NCI-H2081 treated with DMSO at 0.1 percent for 48 hours (cell line): ENCODE measurements at regions not wholly inside any gene's neighbourhood (a gene's known extent, or its start where the extent isn't known, plus 50 kb on each side); places are given as distances from the start of the nearest gene placed in this dataset.

Source experiments
- DNase-seq: peaks from one replicate; lab custom pipeline; 2025; lab: John Stamatoyannopoulos, UW

DNA sequence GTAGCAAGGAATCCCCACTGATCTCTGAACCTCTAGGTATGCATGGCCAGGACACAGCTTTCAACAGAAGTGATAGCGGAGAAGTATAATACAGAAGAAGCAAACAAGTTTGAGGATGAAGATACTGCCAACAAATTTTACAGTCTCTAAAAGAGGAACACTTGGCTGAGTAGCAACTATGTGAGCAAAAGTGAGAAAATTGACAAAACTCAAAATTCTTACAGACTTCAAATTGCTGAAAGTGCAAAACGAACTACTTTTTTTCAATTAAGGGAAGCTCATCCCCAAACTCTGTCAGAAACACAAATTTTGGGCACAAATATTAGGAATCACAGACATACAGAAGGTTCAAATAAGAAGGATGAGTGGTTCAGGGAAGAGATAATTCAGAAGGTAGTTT, 1324.6 kb downstream of the LRFN5 start:
- DNase-seq: no peak

DNA sequence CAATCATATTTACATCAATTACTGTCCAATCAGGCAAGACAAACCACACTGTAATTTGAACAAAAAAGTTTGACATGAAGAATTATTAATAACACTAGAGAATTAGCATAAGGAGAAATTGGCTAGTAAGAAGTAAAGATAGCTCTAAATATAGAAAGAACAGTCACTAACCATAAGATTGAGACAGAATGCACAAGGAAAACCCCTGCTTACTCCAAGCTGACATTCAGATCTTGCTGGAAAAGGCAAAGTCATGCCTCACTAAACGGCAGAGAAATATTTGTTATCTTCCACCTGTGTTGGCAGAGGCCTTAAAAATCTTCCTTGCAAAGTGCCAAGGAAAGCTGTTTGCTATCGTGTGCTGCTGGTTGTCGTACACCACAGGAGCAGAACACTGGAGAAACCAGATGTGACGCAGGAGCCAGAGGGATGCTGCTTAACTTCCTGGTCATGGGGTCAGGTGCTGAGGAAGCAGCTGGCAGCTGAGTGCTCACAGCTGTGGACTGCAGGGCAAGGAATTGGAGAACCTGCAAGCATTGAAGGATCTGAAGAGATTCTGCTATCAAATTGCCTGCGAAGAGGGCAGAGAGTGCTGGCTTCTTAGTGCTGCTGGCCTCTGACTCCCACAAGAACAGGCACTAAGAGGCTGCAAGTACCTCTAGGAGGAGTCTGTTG, 1323.3 kb downstream of the LRFN5 start:
- no peak for DNase-seq

DNA sequence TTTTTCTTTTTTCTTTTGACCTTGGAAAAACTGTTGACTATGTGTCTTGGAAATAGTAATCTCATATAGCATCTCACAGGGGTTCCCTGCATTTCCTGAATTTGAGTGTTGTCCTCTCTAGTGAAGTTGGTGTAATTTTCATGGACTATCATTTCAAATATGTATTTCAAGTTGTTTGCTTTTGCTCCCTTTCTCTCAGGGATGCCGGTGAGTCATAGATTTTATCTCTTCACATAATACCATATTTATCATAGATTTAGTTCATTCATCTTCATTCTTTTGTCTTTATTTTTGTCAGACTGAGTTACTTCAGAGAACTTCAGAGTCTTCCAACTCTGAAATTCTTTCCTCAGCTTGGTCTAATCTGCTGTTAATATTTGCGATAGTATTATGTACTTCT, 1320.6 kb downstream of the LRFN5 start:
- DNase-seq: no peak

DNA sequence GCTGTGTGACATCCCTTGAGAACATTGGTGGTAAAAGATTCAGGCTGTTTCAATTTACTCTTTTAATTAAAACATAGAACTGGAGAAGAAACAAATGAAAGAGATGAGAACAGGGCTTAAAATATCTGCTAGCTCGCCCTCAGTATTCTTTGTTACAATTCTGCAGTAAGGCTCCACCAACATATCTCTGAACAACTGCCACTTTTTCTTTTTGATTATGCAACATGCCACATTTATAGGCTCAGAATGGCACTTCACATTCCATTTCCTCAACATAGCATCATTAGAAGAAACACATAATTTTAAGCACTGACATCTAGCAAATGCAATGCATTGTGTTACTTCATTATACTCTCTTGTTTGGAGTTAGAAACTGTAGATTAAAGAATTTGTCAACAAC, 1315.2 kb downstream of the LRFN5 start:
- DNase-seq: no peak

DNA sequence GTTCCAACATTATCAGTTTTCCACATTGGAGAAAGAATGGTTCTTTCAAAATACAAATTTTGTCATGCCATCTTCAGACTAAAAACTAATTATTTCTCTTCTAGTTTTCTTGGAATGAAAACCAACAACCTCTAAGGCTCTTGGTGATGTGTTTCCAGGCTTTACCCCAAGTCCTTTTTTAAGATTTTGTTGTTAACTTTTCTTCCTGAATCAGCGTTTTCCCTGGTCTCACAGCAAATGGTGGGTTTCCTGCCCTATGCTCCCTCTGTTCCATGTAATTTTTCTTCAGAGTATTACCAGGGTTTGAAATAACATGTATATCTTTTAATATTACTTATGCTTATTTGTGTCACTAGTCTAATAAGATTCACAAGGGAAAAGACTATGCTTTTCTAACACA, 1311.9 kb downstream of the LRFN5 start:
- DNase-seq: no peak

DNA sequence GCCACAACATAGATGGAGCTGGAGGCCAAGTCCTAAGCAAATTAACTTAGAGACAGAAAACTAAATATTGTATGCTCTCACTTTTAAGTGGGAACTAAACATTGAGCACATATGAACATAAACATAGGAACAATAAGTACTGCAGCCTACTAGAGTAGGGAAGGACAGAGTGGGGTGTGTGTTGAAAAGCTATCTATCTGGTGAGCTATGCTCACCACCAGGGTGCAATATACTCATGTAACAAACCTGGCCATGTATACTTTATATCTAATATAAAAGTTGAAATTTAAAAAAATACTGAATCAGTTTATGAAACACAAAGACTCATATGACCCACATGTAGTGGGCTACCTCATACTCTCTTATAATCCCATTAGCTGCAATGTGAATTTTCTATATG, 1305.0 kb downstream of the LRFN5 start:
- no peak for DNase-seq

DNA sequence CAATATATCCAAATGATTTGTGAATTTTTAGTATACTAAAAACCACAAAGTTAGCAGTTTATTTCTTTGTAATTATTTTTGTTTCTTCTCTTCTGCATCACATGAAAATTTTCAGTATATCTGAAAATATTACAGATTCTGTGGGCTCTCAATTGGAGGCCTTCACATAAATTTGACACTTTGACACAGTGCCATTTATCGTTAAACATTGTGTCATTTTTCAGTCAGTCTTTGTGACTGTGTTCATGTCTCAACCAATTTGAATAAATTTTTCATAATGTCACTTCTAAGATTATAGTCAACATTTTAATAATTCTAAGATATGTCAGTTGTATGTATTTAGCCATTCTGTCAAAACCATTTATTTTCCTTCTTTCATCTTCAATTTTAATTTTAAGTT, 1303.0 kb downstream of the LRFN5 start:
- no peak for DNase-seq

DNA sequence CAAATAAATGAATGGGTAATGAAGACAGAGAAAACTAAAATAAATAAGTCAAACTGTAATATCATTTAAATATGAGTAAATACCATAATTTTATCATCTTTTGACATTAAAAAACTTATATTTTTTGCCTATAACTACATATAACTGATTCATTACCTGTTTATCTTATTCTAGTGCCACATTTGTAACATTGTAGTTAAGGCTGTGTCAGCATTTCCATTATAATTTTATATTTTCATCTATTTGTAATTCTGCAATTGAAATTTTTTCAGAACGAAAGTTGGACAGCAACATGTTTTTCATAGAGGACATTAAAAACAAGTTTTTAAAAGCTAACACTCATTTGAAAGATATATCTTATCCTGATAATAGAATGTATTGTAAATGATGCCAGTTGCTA, 1286.5 kb downstream of the LRFN5 start:
- no peak for DNase-seq

DNA sequence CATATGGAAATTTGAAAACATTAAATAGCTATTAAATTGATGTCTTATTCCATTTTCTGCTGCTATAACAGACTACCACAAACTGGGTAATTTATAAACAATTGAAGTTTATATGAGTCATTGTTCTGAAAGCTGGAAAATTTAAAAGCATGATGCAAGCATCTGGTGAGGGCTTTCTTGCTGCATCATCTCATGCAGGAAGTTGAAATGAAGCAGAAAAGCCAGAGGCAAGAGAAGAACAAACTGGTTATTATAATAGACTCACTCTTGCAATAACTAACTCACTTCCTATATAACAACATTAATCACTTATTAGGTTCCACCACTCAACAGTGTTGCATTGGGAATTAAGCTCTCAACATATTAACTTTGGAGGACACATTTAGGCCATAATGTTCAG, 1277.4 kb downstream of the LRFN5 start:
- no peak for DNase-seq

DNA sequence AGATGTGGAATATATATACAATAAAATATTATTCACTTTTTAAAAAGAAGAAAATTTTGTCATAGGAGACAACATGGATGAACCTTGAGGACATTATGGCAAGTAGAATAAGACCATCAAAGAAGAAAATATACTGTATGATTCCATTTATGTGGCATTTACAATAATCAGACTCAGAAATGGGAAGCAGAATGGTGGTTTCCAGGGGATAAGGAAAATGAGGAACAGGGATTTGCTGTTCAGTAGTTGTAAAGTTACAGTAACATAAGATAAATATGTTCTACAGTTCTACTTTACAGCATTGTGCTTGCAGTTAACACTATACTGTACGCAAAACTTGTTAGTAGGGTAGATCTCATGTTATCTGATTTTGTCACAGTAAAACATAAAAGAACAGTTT, 1271.0 kb downstream of the LRFN5 start:
- no peak for DNase-seq

DNA sequence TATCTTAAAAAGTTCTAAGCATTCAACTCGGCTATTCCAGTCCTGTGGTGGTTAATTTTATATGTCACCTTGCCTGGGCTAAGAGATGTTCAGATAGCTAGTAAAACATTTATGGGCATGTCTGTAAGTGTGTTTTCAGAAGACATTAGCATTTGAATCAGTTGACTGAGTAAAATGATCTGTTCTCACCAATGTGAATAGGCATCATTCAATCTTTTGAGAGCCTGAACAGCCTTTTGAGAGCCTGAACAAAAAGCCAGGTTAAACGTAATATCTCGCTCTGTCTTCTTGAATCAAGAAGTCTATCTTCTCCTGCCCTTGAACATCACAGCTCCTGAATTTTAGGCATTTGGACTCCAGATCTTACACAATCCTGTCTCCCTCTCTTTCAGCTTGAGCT, 1266.1 kb downstream of the LRFN5 start:
- no peak for DNase-seq

DNA sequence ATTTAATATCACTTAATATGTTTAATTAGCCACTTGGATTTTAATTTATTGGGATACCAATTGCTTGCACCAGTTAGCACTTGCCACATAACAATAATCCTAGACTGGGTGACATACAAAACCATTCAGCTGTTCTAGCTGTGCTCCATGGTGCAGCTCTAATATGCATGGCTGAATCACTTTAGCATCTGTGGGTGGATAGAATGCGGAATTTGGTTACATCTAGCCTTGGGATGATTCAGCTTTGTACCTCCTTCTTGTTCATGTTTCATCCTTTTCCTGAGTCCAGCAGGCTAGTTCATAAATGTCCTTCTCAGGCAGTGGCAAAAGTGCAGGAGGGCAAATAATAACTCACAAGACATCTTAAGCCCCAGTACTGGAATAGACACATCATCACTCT, 1263.0 kb downstream of the LRFN5 start:
- no peak for DNase-seq

DNA sequence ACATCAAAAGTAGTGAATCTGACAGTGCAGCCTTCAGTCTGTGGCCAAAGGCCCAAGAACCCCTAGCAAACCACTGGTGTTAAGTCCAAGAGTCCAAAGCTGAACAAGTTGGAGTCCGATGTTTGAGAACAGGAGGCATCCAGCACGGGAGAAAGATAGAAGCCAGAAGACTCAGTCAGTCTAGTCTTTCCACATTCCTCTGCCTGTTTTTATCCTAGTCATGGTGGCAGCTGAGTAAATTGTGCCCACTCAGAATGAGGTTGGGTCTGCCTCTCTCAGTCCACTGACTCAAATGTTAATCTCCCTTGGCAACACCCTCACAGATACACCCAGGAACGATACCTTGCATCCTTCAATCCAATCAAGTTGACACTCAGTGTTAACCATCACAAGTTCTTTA, 1255.4 kb downstream of the LRFN5 start:
- no peak for DNase-seq

DNA sequence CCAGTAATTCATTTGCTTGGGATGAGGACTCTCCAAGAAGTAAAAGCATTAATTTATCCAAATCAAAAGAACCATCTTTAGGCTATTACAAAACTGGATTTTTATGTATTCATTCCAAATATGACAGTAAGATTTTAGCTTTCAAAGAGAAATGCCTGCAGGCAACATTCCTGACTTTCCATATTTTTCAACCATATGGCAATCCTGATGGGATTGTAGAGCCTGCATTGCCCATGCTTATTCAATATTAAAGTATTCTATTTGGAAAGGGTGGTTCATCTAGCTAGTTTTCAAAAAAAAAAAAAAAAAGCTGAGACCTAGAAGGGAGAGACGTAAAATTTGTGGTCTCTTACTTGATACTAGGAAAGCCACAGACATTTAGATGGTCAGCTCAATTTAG, 1253.7 kb downstream of the LRFN5 start:
- no peak for DNase-seq

DNA sequence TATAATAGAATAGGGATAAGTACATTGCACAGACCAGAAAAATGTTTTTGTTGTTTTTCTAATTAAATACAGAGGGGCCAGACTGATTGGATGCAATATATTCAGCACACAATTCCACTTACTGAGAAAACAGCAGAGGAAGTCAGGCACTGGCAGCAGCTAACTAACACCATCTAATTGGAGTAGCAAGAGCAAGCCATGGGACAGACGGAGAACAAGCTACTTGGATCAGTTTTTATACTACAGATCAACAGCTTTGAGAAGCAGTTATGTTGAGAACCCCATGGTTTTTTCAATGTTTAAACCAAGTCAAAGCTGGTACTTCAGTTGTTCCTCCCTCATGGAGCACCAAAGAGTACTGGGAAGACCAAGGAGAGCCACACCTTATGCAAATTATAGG, 1249.4 kb downstream of the LRFN5 start:
- DNase-seq: no peak

DNA sequence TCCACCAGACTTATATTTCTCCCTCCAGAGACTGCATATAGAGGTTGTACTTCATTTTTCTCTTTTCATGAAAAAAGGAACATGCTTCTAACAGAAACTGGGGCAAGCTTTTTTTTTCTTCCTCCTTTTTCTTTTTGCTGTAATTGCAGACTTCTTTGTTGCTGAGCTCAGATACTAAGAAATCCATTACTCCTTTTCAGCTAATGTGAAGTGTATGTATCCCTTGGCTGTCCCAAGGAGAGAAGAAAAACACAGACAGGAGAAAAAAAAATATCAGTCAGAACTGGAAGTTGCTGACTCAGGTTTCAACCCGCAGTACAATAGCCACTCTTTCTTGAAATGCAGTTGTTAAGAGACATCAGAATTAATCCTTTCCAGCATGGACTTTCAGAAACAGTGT, 1248.4 kb downstream of the LRFN5 start:
- no peak for DNase-seq

DNA sequence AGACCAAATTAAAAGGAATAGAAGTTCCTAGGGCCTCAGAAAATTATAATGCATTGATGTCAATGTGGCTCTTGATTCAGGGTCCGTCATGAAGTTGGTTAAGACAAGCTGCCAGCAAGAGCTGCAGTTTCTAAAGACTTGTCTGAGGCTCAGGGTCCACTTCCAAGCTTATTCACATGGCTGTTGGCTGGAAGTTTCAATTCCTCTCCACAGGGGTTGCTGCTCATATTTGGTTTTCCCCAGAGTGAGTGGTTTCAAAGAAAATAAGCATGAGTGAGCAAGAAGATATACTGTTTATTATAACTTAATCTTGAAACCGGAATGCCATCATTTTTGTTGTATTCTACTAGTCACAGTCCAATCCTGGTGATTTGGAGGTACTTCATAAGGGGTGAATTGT, 1247.4 kb downstream of the LRFN5 start:
- DNase-seq: no peak

DNA sequence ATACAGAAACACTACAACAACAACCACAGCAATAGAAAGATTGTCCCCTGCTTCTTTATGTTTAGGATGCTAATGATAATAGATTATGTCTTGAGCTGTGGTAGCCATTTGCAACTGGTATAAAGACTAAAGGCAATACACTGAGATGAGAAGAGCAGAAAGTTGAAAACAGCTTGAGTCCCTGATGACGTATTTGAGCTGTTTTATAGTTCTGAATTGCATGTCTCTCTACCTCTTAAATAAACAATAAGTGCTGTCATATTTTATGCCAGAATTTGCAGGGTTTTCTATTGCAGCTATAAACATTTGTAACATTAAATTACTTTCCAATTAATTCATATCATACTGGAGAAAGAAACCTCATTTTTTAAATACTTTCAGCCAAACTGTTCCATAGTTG, 1242.0 kb downstream of the LRFN5 start:
- DNase-seq: no peak

DNA sequence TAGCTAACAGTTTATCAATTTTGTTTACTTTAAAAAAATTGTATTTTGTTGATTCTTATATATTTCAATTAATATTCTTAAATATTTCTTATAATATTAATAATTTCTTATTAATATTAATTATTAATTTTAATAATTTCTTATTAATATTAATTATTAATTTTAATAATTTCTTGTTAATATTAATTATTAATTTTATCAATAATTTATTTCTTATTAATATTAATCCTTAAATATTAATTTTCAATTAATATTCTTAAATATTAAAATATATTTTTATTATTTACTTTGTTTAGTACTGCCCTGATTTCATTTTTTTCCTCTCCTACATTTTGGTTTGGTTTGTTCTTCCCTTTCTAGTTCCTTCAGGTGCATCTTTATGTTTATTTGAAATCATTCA, 1208.1 kb downstream of the LRFN5 start:
- no peak for DNase-seq

DNA sequence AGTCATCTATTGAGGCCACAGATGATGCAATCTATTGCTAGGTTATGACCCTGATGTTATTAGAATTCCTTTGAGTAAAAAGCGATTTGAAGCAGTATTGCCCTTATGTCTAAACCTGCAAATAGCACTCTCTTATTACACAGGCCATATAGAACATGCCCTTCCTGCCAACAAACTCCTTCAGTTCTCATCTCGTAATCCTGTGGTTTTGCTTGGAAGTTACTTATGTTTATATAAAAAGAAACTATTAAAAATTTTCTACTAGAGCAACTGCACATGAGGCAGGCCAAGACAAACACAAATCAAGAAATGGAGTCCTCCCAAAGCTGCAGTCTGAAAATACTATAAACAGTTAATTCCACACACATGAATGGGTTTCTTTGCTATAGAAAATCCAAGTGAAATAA, 1200.2 kb downstream of the LRFN5 start:
- DNase-seq: no peak

DNA sequence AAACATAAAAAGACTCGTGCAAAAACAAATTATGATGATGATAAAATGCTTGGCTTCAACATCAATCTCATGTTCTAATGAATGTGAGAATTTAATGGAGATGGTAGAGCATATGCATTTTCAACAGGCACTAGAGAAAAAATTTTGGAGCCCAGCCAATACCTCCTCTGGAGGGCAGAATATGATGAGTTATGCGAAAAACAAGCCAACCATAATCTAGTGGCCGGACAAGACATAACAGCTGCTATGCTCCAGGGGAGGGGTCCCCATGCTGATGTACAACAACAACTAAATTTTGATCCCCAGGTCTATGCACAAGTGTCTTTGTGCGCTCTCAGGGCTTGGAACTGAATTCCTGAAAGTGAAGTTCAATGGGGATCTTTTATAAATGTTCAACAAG, 1197.5 kb downstream of the LRFN5 start:
- DNase-seq: no peak

DNA sequence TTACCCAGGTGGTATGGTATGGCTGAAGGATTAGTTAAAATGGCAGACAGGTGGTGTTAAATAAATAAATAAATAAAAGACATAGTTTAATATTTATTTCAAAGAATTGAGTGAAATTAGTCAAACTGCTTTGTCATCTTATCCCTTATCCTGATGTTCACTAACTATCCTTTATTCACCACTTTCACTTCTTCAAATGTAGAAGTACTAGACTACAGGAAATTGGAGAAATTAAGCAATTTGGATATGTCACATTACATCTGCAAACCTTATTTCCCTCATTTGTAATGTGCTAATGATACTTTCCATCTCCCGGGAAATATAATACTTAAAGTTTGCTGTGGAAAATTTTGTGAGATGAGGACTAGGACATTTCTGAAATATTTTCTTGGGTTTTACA, 1195.7 kb downstream of the LRFN5 start:
- no peak for DNase-seq

DNA sequence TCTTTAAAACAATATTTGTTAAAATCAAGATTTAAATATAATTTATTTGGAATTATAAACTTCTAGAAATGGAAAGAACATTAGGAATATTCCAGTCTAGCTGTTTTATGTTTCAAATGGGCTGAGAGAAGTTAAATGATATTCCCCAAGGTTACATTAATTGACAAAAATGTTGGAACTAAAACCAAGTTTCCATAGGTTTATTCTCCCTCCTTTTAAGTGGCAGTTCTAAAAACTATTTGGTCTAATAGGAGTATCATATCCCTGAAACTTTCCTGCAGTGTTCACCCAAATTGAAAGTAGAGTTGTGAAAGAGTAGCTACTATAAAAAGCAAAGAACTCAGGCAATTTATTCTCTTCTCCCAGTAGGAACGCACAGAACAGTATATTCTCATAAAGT, 1185.5 kb downstream of the LRFN5 start:
- DNase-seq: no peak

DNA sequence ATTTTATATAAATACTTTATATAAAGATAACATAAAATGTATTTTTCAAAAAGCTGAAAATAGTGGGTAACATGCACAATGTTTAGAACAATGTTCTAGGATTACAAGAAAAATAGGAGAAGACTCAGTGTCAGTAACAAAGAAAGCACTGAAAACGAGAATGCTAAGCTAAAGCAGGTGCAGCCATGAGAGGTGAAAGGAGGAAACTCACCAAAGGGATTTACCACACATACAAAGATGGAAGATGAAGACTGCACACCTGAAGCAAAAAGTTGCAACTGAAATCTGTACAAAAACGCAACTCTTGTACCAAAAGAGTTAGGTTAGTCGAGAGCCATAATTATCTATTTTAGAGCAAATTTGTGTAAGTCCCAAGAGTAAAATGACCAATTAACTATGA, 1176.1 kb downstream of the LRFN5 start:
- no peak for DNase-seq

DNA sequence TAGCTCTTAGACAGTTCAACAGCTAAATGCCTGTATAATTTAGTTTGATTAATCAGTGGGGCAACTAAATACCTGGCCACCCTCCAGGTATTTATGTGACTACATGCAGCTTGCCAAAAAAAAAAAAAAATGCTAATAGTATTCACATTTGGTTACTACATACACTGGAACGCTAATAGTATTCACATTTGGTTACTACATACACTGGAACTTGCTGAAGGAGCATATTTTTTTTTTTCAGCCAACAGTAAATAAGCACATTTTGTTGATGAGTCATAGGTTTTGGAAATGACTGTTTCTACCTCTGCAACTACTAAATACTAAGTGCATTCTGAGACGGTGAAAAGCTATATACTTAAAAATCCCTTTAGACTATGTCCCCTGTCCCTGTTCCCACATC, 1172.3 kb downstream of the LRFN5 start:
- no peak for DNase-seq
